Esophagus squamous epithelium (tissue), 4 donors: ENCODE measurements at regions not wholly inside any gene's neighbourhood (a gene's known extent, or its start where the extent isn't known, plus 50 kb on each side); places are given as distances from the start of the nearest gene placed in this dataset.

ENCODE experiments used
- POLR2A ChIP-seq, 4 donors: fragments of 450-650 bp; IDR thresholded peaks; one replicate each; pipeline ENCODE4 v1.6.1; 2017; ENCODE audit warnings: antibody characterized with exemption in 4 of 4, mild to moderate bottlenecking in 4 of 4, moderate library complexity in 3 of 4
- TF ChIP-seq, protein P1 (sequence below), 6 experiments: fragments of 450-650 bp in 4 of 6; fragments of 200-600 bp in 2 of 6; sonication (generic) in 2 of 6; IDR thresholded peaks; one replicate each; pipeline ENCODE4 v1.5.1; 2016 to 2019; ENCODE audit warnings: antibody characterized with exemption in 6 of 6, mild to moderate bottlenecking in 4 of 6, moderate library complexity in 4 of 6

DNA sequence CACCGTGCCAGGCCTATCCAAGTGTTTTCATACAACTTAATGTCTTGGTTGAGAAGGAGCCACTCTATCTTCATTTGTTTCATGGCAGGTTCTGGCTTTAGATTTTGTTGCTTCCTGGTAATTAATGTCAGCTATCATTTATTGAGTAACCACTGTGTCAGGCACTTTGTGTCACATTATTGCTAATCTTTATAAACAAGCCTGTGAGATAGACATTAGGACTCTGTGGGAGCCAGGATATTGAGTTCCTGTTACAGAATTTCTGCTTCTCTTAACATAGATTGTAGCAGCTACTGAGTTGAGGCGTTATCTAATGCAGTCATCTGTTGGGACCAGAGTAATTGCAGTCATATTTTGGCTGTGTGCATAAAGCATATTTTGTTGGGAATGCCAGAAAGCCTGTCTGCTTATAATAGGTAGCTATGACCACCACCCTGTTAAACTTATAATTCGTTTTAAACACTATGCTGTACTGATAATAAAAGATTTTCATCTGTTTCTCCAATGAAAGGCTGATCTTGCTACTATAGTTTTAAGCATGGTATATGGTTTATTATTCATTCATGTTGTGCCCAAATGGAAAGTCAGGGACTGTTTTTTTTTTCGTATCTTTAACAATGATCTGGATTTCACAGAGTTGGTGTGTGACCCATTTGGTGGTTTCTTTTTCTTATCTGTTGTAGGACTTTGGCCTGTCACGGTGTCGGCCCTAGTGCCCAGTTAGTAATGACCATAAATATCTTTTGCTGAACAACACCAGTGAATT is 432.6 kb downstream of the PCNX1 start:
- no peak for TF ChIP-seq POLR2A (IDR thresholded peaks at IDR 0.05)
- TF ChIP-seq, protein P1, sequence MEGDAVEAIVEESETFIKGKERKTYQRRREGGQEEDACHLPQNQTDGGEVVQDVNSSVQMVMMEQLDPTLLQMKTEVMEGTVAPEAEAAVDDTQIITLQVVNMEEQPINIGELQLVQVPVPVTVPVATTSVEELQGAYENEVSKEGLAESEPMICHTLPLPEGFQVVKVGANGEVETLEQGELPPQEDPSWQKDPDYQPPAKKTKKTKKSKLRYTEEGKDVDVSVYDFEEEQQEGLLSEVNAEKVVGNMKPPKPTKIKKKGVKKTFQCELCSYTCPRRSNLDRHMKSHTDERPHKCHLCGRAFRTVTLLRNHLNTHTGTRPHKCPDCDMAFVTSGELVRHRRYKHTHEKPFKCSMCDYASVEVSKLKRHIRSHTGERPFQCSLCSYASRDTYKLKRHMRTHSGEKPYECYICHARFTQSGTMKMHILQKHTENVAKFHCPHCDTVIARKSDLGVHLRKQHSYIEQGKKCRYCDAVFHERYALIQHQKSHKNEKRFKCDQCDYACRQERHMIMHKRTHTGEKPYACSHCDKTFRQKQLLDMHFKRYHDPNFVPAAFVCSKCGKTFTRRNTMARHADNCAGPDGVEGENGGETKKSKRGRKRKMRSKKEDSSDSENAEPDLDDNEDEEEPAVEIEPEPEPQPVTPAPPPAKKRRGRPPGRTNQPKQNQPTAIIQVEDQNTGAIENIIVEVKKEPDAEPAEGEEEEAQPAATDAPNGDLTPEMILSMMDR (IDR thresholded peaks at IDR 0.05), result no peak
